Neural cell (in vitro differentiated cells): ENCODE measurements at regions not wholly inside any gene's neighbourhood (a gene's known extent, or its start where the extent isn't known, plus 50 kb on each side); places are given as distances from the start of the nearest gene placed in this dataset.

Source experiments
- H2AFZ ChIP-seq: fragments of 200-600, 300-800 bp; sonication (generic), shearing (Covaris generic); 2 replicates; pipeline ENCODE4 v1.6.0; 2014; ENCODE audit warnings: low read depth, mild to moderate bottlenecking, antibody characterized with exemption, low read length, moderate library complexity
- H3F3A ChIP-seq: fragments of 200-600 bp; shearing (Covaris generic); 2 replicates; pipeline ENCODE4 v1.6.1; 2016; ENCODE audit warnings: mild to moderate bottlenecking, moderate library complexity, mixed read lengths, antibody characterized with exemption, low read length; ENCODE audit not compliant: insufficient read depth, poor library complexity, severe bottlenecking
- H3K27ac ChIP-seq: fragments of 200-600, 300-800 bp; sonication (generic), shearing (Covaris generic); 2 replicates; pipeline ENCODE4 v1.5.1; 2014; ENCODE audit warnings: mild to moderate bottlenecking, low read length, moderate library complexity
- H3K27me3 ChIP-seq: fragments of 300-800, 200-600 bp; sonication (generic), shearing (Covaris generic); 2 replicates; pipeline ENCODE4 v1.6.0; 2014; ENCODE audit warnings: mild to moderate bottlenecking, low read depth, low read length, moderate library complexity; ENCODE audit not compliant: insufficient read depth
- H3K36me3 ChIP-seq: fragments of 300-800, 200-600 bp; sonication (generic), shearing (Covaris generic); 2 replicates; pipeline ENCODE4 v1.5.1; 2014; ENCODE audit warnings: mild to moderate bottlenecking, antibody characterized with exemption, low read length, moderate library complexity; ENCODE audit not compliant: insufficient read depth
- H3K4me2 ChIP-seq: fragments of 300-800, 200-600 bp; sonication (generic), shearing (Covaris generic); 2 replicates; pipeline ENCODE4 v1.6.0; 2014; ENCODE audit warnings: mild to moderate bottlenecking, low read length
- H3K4me3 ChIP-seq: fragments of 300-800, 200-600 bp; sonication (generic), shearing (Covaris generic); 2 replicates; pipeline ENCODE4 v1.5.1; 2014; ENCODE audit warnings: mild to moderate bottlenecking, low read length, moderate library complexity
- H3K79me2 ChIP-seq: fragments of 200-600 bp; shearing (Covaris generic); replicated peaks from 2 replicates; pipeline ENCODE4 v1.6.0; 2014; ENCODE audit warnings: mild to moderate bottlenecking, low read length, moderate library complexity; ENCODE audit not compliant: insufficient read depth
- H3K9ac ChIP-seq: fragments of 300-800, 200-600 bp; sonication (generic), shearing (Covaris generic); 2 replicates; pipeline ENCODE4 v1.6.1; 2016; ENCODE audit warnings: mild to moderate bottlenecking, low read length, mixed read lengths
- H3K9me2 ChIP-seq: fragments of 200-600 bp; shearing (Covaris generic); 2 replicates; pipeline ENCODE4 v1.6.1; 2016; ENCODE audit warnings: mild to moderate bottlenecking, low read length, mixed read lengths; ENCODE audit not compliant: insufficient read depth
- H3K9me3 ChIP-seq: fragments of 200-600, 300-800 bp; sonication (generic), shearing (Covaris generic); 2 replicates; pipeline ENCODE4 v1.6.1; 2016; ENCODE audit warnings: mild to moderate bottlenecking, mixed run types, low read length, moderate library complexity, mixed read lengths
- H4K20me1 ChIP-seq: fragments of 200-600 bp; shearing (Covaris generic); 2 replicates; pipeline ENCODE4 v1.6.1; 2016; ENCODE audit warnings: mild to moderate bottlenecking, mixed run types; ENCODE audit not compliant: insufficient read depth
- EP300 ChIP-seq: fragments of 450-650 bp; conservative IDR thresholded peaks from 2 replicates; pipeline ENCODE4 v1.6.1; 2014; ENCODE audit warnings: antibody characterized with exemption, mild to moderate bottlenecking, moderate library complexity; ENCODE audit not compliant: poor library complexity, severe bottlenecking
- EZH2 ChIP-seq: fragments of 200-600, 300-800 bp; shearing (Covaris generic), sonication (generic); IDR thresholded peaks from 2 replicates; pipeline ENCODE4 v1.6.1; 2014; ENCODE audit warnings: antibody characterized with exemption, low read length, borderline replicate concordance, mild to moderate bottlenecking; ENCODE audit not compliant: insufficient read depth, poor library complexity, severe bottlenecking
- MXI1 ChIP-seq: fragments of 450-650 bp; conservative IDR thresholded peaks from 2 replicates; pipeline ENCODE4 v1.6.1; 2014; ENCODE audit warnings: antibody characterized with exemption, mild to moderate bottlenecking; ENCODE audit not compliant: poor library complexity, severe bottlenecking
- POLR2AphosphoS5 ChIP-seq: IDR thresholded peaks from 2 replicates; pipeline ENCODE4 v1.6.1; 2012
- RAD21 ChIP-seq: fragments of 450-650 bp; conservative IDR thresholded peaks from 2 replicates; pipeline ENCODE4 v1.6.1; 2014; ENCODE audit warnings: antibody characterized with exemption, mild to moderate bottlenecking, moderate library complexity
- REST ChIP-seq: IDR thresholded peaks from 2 replicates; pipeline ENCODE4 v1.6.1; 2012; ENCODE audit warnings: borderline replicate concordance
- SMC3 ChIP-seq: fragments of 450-650 bp; conservative IDR thresholded peaks from 2 replicates; pipeline ENCODE4 v1.6.1; 2014; ENCODE audit warnings: antibody characterized with exemption, mild to moderate bottlenecking, moderate library complexity; ENCODE audit not compliant: poor library complexity
- TAF1 ChIP-seq: IDR thresholded peaks from 2 replicates; pipeline ENCODE4 v1.6.1; 2012; ENCODE audit warnings: low read depth
- TF ChIP-seq, protein P1 (sequence below): fragments of 450-650 bp; IDR thresholded peaks from 2 replicates; pipeline ENCODE4 v1.5.1; 2014; ENCODE audit warnings: antibody characterized with exemption, mild to moderate bottlenecking, moderate library complexity; ENCODE audit not compliant: poor library complexity, severe bottlenecking

GRCh38 chr2:128444816-128445522 is 126.3 kb upstream of the HS6ST1 start:
- H3K4me2 ChIP-seq = no peak overlapping the region
- no peak overlapping the region for H3K27ac ChIP-seq
- H3K36me3 ChIP-seq = no peaks in the 10 kb centered on the region
- H3F3A ChIP-seq = no peaks in the 10 kb centered on the region
- H3K9me2 ChIP-seq = no peaks in the 10 kb centered on the region
- no peak overlapping the region for H2AFZ ChIP-seq
- H3K4me3 ChIP-seq = no peak overlapping the region
- H3K9ac ChIP-seq = no peak overlapping the region
- no peaks in the 10 kb centered on the region for H3K9me3 ChIP-seq
- no peaks in the 10 kb centered on the region for H3K79me2 ChIP-seq
- TF ChIP-seq REST (no peak), RAD21 (no peak), POLR2AphosphoS5 (no peak), TAF1 (no peak), MXI1 (no peak), SMC3 (no peak), EZH2 (no peak)
- TF ChIP-seq, protein P1, sequence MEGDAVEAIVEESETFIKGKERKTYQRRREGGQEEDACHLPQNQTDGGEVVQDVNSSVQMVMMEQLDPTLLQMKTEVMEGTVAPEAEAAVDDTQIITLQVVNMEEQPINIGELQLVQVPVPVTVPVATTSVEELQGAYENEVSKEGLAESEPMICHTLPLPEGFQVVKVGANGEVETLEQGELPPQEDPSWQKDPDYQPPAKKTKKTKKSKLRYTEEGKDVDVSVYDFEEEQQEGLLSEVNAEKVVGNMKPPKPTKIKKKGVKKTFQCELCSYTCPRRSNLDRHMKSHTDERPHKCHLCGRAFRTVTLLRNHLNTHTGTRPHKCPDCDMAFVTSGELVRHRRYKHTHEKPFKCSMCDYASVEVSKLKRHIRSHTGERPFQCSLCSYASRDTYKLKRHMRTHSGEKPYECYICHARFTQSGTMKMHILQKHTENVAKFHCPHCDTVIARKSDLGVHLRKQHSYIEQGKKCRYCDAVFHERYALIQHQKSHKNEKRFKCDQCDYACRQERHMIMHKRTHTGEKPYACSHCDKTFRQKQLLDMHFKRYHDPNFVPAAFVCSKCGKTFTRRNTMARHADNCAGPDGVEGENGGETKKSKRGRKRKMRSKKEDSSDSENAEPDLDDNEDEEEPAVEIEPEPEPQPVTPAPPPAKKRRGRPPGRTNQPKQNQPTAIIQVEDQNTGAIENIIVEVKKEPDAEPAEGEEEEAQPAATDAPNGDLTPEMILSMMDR = no peak
- H3K27me3 ChIP-seq = no peaks in the 10 kb centered on the region
- no peaks in the 10 kb centered on the region for H4K20me1 ChIP-seq

GRCh38 chr2:128445523-128445900 is 126.8 kb upstream of the HS6ST1 start:
- no peaks in the 10 kb centered on the region for H3K9me3 ChIP-seq
- no peak overlapping the region for H2AFZ ChIP-seq
- H3K9me2 ChIP-seq = no peaks in the 10 kb centered on the region
- no peak for TF ChIP-seq EZH2
- no peak for TF ChIP-seq SMC3
- no peak for TF ChIP-seq RAD21
- TF ChIP-seq MXI1 = no peak
- no peak for TF ChIP-seq REST
- TF ChIP-seq, protein P1 = no peak
- TF ChIP-seq TAF1 = no peak
- no peak for TF ChIP-seq EP300
- no peak for TF ChIP-seq POLR2AphosphoS5
- no peaks in the 10 kb centered on the region for H4K20me1 ChIP-seq
- H3K27me3 ChIP-seq = no peaks in the 10 kb centered on the region
- no peaks in the 10 kb centered on the region for H3K36me3 ChIP-seq
- no peak overlapping the region for H3K4me3 ChIP-seq
- H3K4me2 ChIP-seq = no peak overlapping the region
- H3F3A ChIP-seq = no peaks in the 10 kb centered on the region
- H3K9ac ChIP-seq = no peak overlapping the region
- no peaks in the 10 kb centered on the region for H3K79me2 ChIP-seq
- H3K27ac ChIP-seq = no peak overlapping the region
